ENCODE measurements at regions not wholly inside any gene's neighbourhood (a gene's known extent, or its start where the extent isn't known, plus 50 kb on each side); places are given as distances from the start of the nearest gene placed in this dataset.

DNA sequence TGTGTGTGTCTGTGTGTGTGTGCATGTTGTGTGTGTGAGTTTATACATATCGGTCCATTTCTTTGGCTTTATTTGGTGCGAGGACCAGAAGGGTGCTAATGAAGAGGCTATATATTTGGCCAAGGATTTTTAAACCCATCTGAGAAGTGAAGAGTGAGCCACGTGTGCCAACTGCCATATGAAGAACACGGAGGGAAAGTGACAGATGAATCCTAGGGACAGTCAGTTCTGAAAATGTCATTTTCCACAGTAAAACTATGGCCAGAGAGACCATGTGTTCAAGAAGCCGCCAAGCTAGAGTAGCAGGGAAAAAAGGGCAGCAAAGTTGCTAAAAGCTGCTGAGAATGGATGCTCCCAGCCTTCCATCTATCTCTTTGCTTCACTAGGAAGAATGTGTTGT is 297.3 kb upstream of the LMCD1 start:
- Histone ChIP-seq H3K36me3 (no peaks in the 10 kb centered on the region), H3K9me3 (no peaks in the 10 kb centered on the region), H3K4me3 (no peak overlapping the region), H3K27me3 (no peaks in the 10 kb centered on the region), H3K4me1 (no peaks in the 10 kb centered on the region), H3K27ac (no peak overlapping the region)
- TF ChIP-seq CTCF (IDR thresholded peaks at IDR 0.05) = no peak
- intact Hi-C loops (cut with DNase I) = no loop called here
- ATAC-seq (no peak), DNase-seq (no peak)

GRCh38 chr3:8204853-8205650 is 296.6 kb upstream of the LMCD1 start:
- ATAC-seq = no peak
- Histone ChIP-seq H3K4me1 (no peaks in the 10 kb centered on the region), H3K27me3 (no peaks in the 10 kb centered on the region), H3K36me3 (no peaks in the 10 kb centered on the region), H3K27ac (no peak overlapping the region), H3K9me3 (no peaks in the 10 kb centered on the region), H3K4me3 (no peak overlapping the region)
- DNase-seq = no peak
- intact Hi-C loops (cut with DNase I) = no loop called here
- TF ChIP-seq CTCF (IDR thresholded peaks at IDR 0.05) = no peak

DNA sequence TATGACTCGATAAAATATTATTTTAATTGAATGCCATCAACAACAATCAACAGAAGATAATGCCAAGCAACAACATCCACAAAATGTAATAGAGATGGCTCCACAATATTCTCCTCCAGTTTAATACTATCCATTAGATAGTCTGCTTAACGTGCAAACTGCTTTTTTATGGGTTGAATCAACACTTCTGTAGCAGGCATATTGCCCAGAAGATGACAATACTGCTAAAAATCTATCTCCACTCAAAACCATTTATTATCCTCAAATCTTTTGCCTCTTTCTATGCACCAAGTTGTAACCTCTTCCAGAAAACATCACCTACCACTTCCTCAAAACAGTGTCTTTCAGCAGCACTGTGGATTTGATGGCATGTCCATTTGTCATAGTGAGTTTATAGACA is 295.7 kb upstream of the LMCD1 start:
- Histone ChIP-seq H3K27ac (no peak overlapping the region), H3K36me3 (no peaks in the 10 kb centered on the region), H3K27me3 (no peaks in the 10 kb centered on the region), H3K9me3 (no peaks in the 10 kb centered on the region), H3K4me3 (no peak overlapping the region), H3K4me1 (no peaks in the 10 kb centered on the region)
- intact Hi-C loops (cut with DNase I) = no loop called here
- TF ChIP-seq CTCF (IDR thresholded peaks at IDR 0.05) = no peak
- DNase-seq (no peak), ATAC-seq (no peak)

DNA sequence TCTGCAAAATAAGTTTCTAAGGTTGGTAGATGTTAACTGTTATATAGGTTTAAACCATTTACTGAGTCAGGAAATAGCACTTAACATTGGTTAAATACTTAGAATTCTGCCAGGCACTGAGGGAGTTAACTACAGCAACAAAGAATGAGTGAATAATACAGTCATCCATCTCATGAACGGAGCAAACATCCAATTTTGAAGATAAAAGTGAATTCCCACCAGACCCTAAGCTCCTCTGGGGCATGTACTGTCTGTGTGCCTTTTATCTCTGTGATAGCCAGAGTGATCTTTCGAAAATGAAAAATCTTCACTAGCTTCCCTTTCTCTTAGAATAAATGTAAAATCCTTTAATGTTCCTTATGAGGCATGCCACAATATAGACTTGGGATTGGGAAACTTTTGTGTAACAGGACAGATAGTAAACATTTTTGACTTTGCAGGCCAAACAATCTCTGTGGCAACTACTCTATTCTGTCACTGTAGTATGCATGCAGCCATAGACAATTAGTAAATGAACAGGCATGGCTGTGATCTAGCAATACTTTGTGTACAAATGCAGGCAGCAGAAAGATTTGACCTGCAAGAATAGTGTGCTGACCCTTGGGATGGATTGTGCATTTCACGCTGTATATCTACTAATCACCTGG is 294.5 kb upstream of the LMCD1 start:
- H3K36me3 ChIP-seq = no peaks in the 10 kb centered on the region
- H3K4me1 ChIP-seq = no peaks in the 10 kb centered on the region
- no peak for TF ChIP-seq CTCF (IDR thresholded peaks at IDR 0.05)
- DNase-seq (no peak), ATAC-seq (no peak)
- no peak overlapping the region for H3K4me3 ChIP-seq
- intact Hi-C loops (cut with DNase I) = no loop called here
- H3K27ac ChIP-seq = no peak overlapping the region
- no peaks in the 10 kb centered on the region for H3K27me3 ChIP-seq
- no peaks in the 10 kb centered on the region for H3K9me3 ChIP-seq

- Histone ChIP-seq H3K4me1 (no peaks in the 10 kb centered on the region), H3K27ac (no peak overlapping the region), H3K9me3 (no peaks in the 10 kb centered on the region), H3K4me3 (no peak overlapping the region), H3K36me3 (no peaks in the 10 kb centered on the region), H3K27me3 (no peaks in the 10 kb centered on the region)
- TF ChIP-seq CTCF (IDR thresholded peaks at IDR 0.05) = no peak
- intact Hi-C loops (cut with DNase I) = no loop called here
- no peak for DNase-seq
- ATAC-seq = no peak
Measured at GRCh38 chr3:8210882-8211341, 290.7 kb upstream of the LMCD1 start.

Measured in upper lobe of right lung (tissue), 1 donor.